ENCODE measurements at regions not wholly inside any gene's neighbourhood (a gene's known extent, or its start where the extent isn't known, plus 50 kb on each side); places are given as distances from the start of the nearest gene placed in this dataset.
"Not testable (repeated sequence)": the region's sequence is repeated elsewhere in the genome, so short reads cannot be mapped to it uniquely, and the experiment has no call there.

DNA sequence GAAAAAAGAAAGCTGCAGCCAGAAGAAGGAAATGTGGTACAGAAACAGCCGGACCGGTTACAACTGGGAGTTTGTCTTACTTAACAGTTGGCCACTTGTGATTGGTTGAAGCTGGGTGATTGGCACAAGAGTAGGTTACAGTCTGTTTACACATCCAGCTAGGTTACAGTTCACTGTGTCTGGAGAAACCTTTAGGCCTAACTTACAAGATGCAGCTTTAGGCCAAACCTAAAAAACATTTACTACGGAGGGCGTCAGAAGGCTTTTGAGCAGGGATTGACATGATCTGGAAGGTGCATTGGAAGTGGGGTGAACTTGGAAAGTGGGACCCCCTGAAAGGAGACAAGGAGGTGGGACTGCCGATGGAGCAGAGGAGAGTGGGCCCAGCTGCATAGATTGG, 122.3 kb downstream of the BANF2 start:
- no peaks in the 10 kb centered on the region for H3K9me3 ChIP-seq
- H3K27me3 ChIP-seq, result no peaks in the 10 kb centered on the region
- TF ChIP-seq EP300 (IDR thresholded peaks at IDR 0.05) (no peak), POLR2AphosphoS5 (IDR thresholded peaks at IDR 0.05) (no peak), POLR2A (IDR thresholded peaks at IDR 0.05) (no peak)
- TF ChIP-seq, protein P1, sequence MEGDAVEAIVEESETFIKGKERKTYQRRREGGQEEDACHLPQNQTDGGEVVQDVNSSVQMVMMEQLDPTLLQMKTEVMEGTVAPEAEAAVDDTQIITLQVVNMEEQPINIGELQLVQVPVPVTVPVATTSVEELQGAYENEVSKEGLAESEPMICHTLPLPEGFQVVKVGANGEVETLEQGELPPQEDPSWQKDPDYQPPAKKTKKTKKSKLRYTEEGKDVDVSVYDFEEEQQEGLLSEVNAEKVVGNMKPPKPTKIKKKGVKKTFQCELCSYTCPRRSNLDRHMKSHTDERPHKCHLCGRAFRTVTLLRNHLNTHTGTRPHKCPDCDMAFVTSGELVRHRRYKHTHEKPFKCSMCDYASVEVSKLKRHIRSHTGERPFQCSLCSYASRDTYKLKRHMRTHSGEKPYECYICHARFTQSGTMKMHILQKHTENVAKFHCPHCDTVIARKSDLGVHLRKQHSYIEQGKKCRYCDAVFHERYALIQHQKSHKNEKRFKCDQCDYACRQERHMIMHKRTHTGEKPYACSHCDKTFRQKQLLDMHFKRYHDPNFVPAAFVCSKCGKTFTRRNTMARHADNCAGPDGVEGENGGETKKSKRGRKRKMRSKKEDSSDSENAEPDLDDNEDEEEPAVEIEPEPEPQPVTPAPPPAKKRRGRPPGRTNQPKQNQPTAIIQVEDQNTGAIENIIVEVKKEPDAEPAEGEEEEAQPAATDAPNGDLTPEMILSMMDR (IDR thresholded peaks at IDR 0.05), result no peak
- 53 to 56% methylated on average over 5 of the region's 5 CpGs for WGBS, 2 donors
- H3K27ac ChIP-seq, result no peak overlapping the region
- DNase-seq (peak in 1 of 2 donors; percentile 76), ATAC-seq (ENCODE audit: low FRiP score in 2 of 2) (peak in 1 of 2 donors; percentile 13)
- no peak overlapping the region for H3K4me3 ChIP-seq
- no peaks in the 10 kb centered on the region for H3K36me3 ChIP-seq
- H3K4me1 ChIP-seq, result peaks cover 6 to 26% (median 18%) of the 10 kb centered on the region in 4 donors

DNA sequence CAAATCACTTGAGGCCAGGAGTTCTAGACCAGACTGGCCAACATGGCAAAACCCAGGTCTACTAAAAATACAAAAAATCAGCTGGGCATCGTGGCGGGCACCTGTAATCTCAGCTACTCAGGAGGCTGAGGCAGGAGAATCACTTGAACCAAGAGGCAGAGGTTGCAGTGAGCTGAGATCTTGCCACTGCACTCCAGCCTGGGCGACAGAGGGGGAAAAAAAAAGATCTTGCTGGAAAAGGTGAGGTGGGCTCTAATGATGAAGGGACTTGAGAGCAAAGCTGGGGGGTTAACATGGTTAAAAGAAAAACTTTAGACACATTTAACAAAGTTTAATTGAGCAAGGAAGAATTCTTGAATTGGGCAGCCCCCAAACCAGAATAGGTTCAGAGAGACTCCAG, 121.8 kb downstream of the BANF2 start:
- not testable (repeated sequence) for H3K9me3 ChIP-seq; H3K36me3 ChIP-seq; H3K27me3 ChIP-seq; ATAC-seq (ENCODE audit: low FRiP score in 2 of 2); DNase-seq; H3K4me3 ChIP-seq
- WGBS, 2 donors, result 87 to 94% methylated on average over 3 of the region's 3 CpGs
- Histone ChIP-seq H3K27ac (peak overlapping the region in 1 of 4 donors; percentile 7), H3K4me1 (peaks cover 6 to 26% (median 18%) of the 10 kb centered on the region in 4 donors)

DNA sequence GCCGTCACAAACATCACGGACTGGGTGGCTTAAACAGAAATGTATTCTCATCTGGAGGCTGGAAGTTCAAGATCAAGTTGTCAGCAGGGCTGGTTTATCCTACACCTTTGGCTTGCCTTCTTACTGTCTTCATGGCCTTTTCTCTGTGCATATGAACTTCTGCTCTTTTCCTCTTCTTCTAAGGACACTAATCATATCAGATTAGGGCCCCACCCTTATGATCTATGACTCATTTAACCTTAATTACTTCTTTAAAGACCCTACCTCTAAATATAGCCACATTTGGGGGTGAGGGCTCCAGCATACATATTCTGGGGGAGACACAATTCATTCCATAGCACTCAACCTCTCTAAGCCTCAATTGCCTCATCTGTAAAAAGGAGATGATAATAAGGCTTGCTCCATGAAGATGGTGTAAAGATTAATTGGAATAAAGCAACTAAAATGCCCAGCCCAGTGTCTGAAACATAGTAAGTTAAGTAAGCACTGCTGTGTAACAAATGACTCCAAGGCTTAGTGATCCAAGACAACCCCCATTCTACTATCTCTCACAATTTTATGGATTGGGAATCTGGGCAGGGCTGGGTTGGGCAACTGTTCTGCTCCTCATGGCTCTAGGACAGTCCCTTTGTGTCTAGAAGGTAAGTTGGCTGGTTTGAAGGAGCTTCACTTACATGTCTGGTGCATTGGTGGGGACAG, 119.8 kb downstream of the BANF2 start:
- ATAC-seq (ENCODE audit: low FRiP score in 2 of 2) (no peak), DNase-seq (no peak)
- no peaks in the 10 kb centered on the region for H3K9me3 ChIP-seq
- WGBS, 2 donors, result 100% methylated on average over 2 of the region's 2 CpGs
- peaks cover 0 to 10% (median 8%) of the 10 kb centered on the region in 4 donors for H3K4me1 ChIP-seq
- H3K27ac ChIP-seq, result no peak overlapping the region
- no peak overlapping the region for H3K4me3 ChIP-seq
- H3K27me3 ChIP-seq, result no peaks in the 10 kb centered on the region
- H3K36me3 ChIP-seq, result no peaks in the 10 kb centered on the region
- TF ChIP-seq EP300 (IDR thresholded peaks at IDR 0.05) (no peak), POLR2A (IDR thresholded peaks at IDR 0.05) (no peak), POLR2AphosphoS5 (IDR thresholded peaks at IDR 0.05) (no peak)
- TF ChIP-seq, protein P1 (IDR thresholded peaks at IDR 0.05), result no peak

DNA sequence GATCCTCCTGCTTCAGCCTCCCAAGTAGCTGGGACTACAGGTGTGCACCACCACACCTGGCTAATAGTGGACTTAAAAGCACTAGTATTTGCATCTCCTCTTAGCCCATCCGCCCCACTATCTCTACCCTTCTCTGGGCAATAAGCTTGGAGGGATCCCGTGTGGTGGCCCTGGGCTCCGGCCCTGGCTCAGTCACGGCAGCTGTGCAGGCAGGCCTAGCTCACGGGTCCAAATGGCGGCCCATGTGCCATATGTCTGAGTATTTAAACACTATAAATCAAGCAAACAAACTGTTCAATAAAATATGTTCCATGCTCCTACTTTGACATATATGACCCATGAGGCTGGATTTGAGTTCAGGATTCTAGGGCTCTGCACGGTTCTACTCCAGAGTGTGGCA, 118.4 kb downstream of the BANF2 start:
- no peaks in the 10 kb centered on the region for H3K9me3 ChIP-seq
- no peak overlapping the region for H3K4me3 ChIP-seq
- TF ChIP-seq EP300 (IDR thresholded peaks at IDR 0.05) (no peak), POLR2AphosphoS5 (IDR thresholded peaks at IDR 0.05) (no peak), POLR2A (IDR thresholded peaks at IDR 0.05) (no peak)
- TF ChIP-seq, protein P1 (IDR thresholded peaks at IDR 0.05), result no peak
- WGBS, 2 donors, result 96 to 100% methylated on average over 3 to 7 of the region's 7 CpGs
- H3K36me3 ChIP-seq, result no peaks in the 10 kb centered on the region
- peaks cover 0 to 9% (median 2%) of the 10 kb centered on the region in 4 donors for H3K4me1 ChIP-seq
- no peaks in the 10 kb centered on the region for H3K27me3 ChIP-seq
- peak in 1 of 2 donors; percentile 58 for DNase-seq
- no peak overlapping the region for H3K27ac ChIP-seq
- no peak for ATAC-seq (ENCODE audit: low FRiP score in 2 of 2)

DNA sequence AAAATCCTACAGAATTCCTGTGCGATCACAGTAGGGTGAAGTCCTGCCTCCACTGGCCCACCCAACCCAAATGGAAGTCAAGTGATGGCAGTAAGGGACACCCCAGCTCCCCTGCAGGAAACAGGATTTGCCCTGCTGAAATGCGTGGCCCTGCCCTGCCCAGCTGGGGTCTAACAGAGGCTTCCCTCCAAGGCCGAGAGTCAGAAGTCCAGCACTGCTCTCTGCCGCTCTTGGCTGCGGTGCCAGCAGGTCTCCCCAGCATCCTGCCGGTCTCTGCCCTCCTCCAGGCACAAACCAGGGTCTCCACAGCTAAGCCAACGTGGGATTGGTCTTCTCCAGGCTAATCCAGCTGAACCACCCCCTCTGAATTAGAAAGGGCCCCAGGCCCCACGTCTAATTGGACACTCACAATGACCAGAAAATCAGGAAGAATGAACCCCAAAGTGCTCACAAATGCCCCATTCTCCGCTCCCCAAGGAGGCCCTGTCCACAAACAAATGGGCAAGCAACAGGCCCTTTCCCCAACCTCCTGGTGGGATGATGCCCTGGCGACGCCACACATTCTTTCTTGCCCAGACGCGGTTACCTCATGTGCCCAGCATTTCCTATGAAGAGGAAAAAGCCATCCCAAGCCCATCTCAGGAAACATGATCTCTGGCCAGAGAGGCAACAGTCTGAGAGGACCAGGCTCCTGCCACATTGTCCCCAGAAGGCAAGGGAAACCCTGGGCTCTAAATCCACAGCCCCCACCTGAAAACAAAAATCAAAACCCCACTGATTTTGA, 117.2 kb downstream of the BANF2 start:
- ATAC-seq (ENCODE audit: low FRiP score in 2 of 2) (no peak), DNase-seq (no peak)
- H3K4me1 ChIP-seq, result peaks cover 0 to 5% (median 0%) of the 10 kb centered on the region in 4 donors
- TF ChIP-seq POLR2A (IDR thresholded peaks at IDR 0.05) (no peak), EP300 (IDR thresholded peaks at IDR 0.05) (no peak), POLR2AphosphoS5 (IDR thresholded peaks at IDR 0.05) (no peak)
- TF ChIP-seq, protein P1 (IDR thresholded peaks at IDR 0.05), result no peak
- H3K27ac ChIP-seq, result no peak overlapping the region
- H3K36me3 ChIP-seq, result no peaks in the 10 kb centered on the region
- H3K27me3 ChIP-seq, result no peaks in the 10 kb centered on the region
- H3K9me3 ChIP-seq, result no peaks in the 10 kb centered on the region
- no peak overlapping the region for H3K4me3 ChIP-seq
- WGBS, 2 donors, result 91 to 92% methylated on average over 9 to 13 of the region's 13 CpGs
